HG03520 (cell line): ENCODE measurements at regions not wholly inside any gene's neighbourhood (a gene's known extent, or its start where the extent isn't known, plus 50 kb on each side); places are given as distances from the start of the nearest gene placed in this dataset.

Experiments
- ATAC-seq: cut with Tn5 transposase; IDR thresholded peaks from one replicate; pipeline ENCODE4 v1.9.1; 2021; ENCODE audit warnings: mild to moderate bottlenecking, moderate library complexity; ENCODE audit not compliant: unreplicated experiment

- ATAC-seq = no peak
Observed at GRCh38 chr13:30006246-30006645, 155.8 kb upstream of the UBL3 start.

GRCh38 chr13:30004204-30004603 lies 153.8 kb upstream of the UBL3 start:
- no peak for ATAC-seq

GRCh38 chr13:30002577-30002976 lies 152.2 kb upstream of the UBL3 start:
- ATAC-seq = no peak

GRCh38 chr13:30000370-30000765 lies 150.0 kb upstream of the UBL3 start:
- ATAC-seq = no peak

- no peak for ATAC-seq
Observed at GRCh38 chr13:29999492-30000369, 149.3 kb upstream of the UBL3 start.

- ATAC-seq = no peak
Observed at GRCh38 chr13:29996316-29996715, 145.9 kb upstream of the UBL3 start.

- ATAC-seq = no peak
Observed at GRCh38 chr13:29994911-29995595, 144.6 kb upstream of the UBL3 start.

- ATAC-seq = no peak
Observed at GRCh38 chr13:29993716-29994488, 143.5 kb upstream of the UBL3 start.

- ATAC-seq = no peak
Observed at GRCh38 chr13:29993196-29993595, 142.8 kb upstream of the UBL3 start.

- no peak for ATAC-seq
Observed at GRCh38 chr13:29991343-29991742, 140.9 kb upstream of the UBL3 start.

- ATAC-seq = no peak
Observed at GRCh38 chr13:29987340-29987739, 136.9 kb upstream of the UBL3 start.

GRCh38 chr13:29980339-29980738 lies 129.9 kb upstream of the UBL3 start:
- ATAC-seq = no peak

GRCh38 chr13:29978211-29978610 lies 127.8 kb upstream of the UBL3 start:
- no peak for ATAC-seq

GRCh38 chr13:29977476-29978120 lies 127.2 kb upstream of the UBL3 start:
- ATAC-seq = no peak

GRCh38 chr13:29976535-29976934 lies 126.1 kb upstream of the UBL3 start:
- ATAC-seq = no peak

GRCh38 chr13:29975283-29975682 lies 124.9 kb upstream of the UBL3 start:
- ATAC-seq = no peak

- no peak for ATAC-seq
Observed at GRCh38 chr13:29969286-29969685, 118.9 kb upstream of the UBL3 start.

GRCh38 chr13:29964181-29964845 lies 113.9 kb upstream of the UBL3 start:
- no peak for ATAC-seq

- ATAC-seq = no peak
Observed at GRCh38 chr13:29963089-29963488, 112.7 kb upstream of the UBL3 start.

GRCh38 chr13:29961036-29961670 lies 110.7 kb upstream of the UBL3 start:
- ATAC-seq = no peak
